Heart left ventricle (tissue), 13 donors: ENCODE measurements at regions not wholly inside any gene's neighbourhood (a gene's known extent, or its start where the extent isn't known, plus 50 kb on each side); places are given as distances from the start of the nearest gene placed in this dataset.

Experiments
- POLR2A ChIP-seq, 2 donors: fragments of 450-650 bp; IDR thresholded peaks; one replicate each; pipeline ENCODE4 v1.6.1; 2017; ENCODE audit warnings: antibody characterized with exemption in 2 of 2, mild to moderate bottlenecking in 2 of 2, moderate library complexity in 2 of 2
- TF ChIP-seq, protein P1 (sequence below), 12 donors: fragments of 200-600 bp; sonication (generic) in 4 of 12; IDR thresholded peaks; one replicate each; pipeline versions ENCODE4 v1.5.0 to v1.8.0; 2018 to 2022; ENCODE audit warnings: antibody characterized with exemption in 12 of 12, mild to moderate bottlenecking in 5 of 12
- donor health status: ischemic (EF 13 %, LVEDD 7.1; RV severe dilation, severe dysfunction).
- donor health status: DM: no; HTN: yes; CAD: no.
- donor health status: DM: no; HTN: no; CAD: no.
- donor health status: ischemic (EF 25% LVEDD 6.9; RV normal size, moderate dysfunction).
- donor health status: ischemic (EF 25% LVEDD 5.7; RV mildly dilated, moderate dysfunction).
- donor health status: ischemic (EF 35%, LVEDD 5.7; RV mildly dilated, moderate dysfunction).
- donor health status: nonischemic (EF 11% LVEDD 7.7; RV severe dilation, severe dysfunction).
- donor health status: DM: yes; HTN: yes; CAD: no.
- donor health status: PGD.
- donor health status: ischemic (EF 29% LVEDD 5.4; RV normal size, mild dysfunction).
- donor health status: nonischemic (EF 23%, LVEDD 6.1; RV moderate dilation, normal function).

DNA sequence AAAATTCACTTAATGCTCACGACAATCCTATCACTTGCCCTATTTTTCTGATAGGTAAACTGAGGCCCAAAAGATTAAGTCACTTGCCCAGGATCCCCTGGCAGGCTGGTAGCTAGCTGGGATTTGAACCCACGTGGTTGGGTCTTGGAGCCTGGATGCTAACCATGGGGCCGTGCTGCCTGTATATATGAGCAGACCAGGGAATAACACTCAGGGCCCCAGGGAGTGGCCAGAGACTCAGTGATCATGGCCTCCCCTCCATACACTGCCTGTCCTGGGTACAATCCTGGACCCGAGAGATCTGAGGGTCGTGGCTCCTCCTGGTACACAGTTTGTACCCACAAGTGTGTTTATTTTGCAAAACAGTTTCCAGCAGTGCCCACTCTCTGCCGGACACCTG is 116.9 kb upstream of the PTPN1 start:
- TF ChIP-seq, protein P1, sequence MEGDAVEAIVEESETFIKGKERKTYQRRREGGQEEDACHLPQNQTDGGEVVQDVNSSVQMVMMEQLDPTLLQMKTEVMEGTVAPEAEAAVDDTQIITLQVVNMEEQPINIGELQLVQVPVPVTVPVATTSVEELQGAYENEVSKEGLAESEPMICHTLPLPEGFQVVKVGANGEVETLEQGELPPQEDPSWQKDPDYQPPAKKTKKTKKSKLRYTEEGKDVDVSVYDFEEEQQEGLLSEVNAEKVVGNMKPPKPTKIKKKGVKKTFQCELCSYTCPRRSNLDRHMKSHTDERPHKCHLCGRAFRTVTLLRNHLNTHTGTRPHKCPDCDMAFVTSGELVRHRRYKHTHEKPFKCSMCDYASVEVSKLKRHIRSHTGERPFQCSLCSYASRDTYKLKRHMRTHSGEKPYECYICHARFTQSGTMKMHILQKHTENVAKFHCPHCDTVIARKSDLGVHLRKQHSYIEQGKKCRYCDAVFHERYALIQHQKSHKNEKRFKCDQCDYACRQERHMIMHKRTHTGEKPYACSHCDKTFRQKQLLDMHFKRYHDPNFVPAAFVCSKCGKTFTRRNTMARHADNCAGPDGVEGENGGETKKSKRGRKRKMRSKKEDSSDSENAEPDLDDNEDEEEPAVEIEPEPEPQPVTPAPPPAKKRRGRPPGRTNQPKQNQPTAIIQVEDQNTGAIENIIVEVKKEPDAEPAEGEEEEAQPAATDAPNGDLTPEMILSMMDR (IDR thresholded peaks at IDR 0.05): no peak
- no peak for TF ChIP-seq POLR2A (IDR thresholded peaks at IDR 0.05)
